ENCODE measurements at regions not wholly inside any gene's neighbourhood (a gene's known extent, or its start where the extent isn't known, plus 50 kb on each side); places are given as distances from the start of the nearest gene placed in this dataset.

- Histone ChIP-seq H3K9me3 (no peaks in the 10 kb centered on the region), H3K27me3 (no peaks in the 10 kb centered on the region), H3K4me1 (no peaks in the 10 kb centered on the region), H3K4me3 (no peak overlapping the region), H3K36me3 (replicated peaks in 1 of 2; ENCODE audit: insufficient read depth in 1 of 2, low read depth in 2 of 2) (no peaks in the 10 kb centered on the region), H3K27ac (no peak overlapping the region)
- no peak for DNase-seq
- intact Hi-C loops (cut with DNase I), result no loop called here
- no peak for ATAC-seq
- TF ChIP-seq CTCF (IDR thresholded peaks at IDR 0.05), result no peak
- TF ChIP-seq POLR2A (IDR thresholded peaks at IDR 0.05), result no peak
- WGBS, 2 donors, result 72 to 82% methylated on average over 1 of the region's 1 CpG
These were observed 293.7 kb downstream of the NSUN3 start for GRCh38 chr3:94356581-94356980.

GRCh38 chr3:94359996-94360395 is 297.1 kb downstream of the NSUN3 start:
- DNase-seq, result no peak
- no peaks in the 10 kb centered on the region for H3K36me3 ChIP-seq (replicated peaks in 1 of 2; ENCODE audit: insufficient read depth in 1 of 2, low read depth in 2 of 2)
- no peaks in the 10 kb centered on the region for H3K4me1 ChIP-seq
- H3K27ac ChIP-seq, result no peak overlapping the region
- 82 to 83% methylated on average over 2 of the region's 2 CpGs for WGBS, 2 donors
- intact Hi-C loops (cut with DNase I), result no loop called here
- H3K9me3 ChIP-seq, result no peaks in the 10 kb centered on the region
- H3K27me3 ChIP-seq, result no peaks in the 10 kb centered on the region
- no peak for TF ChIP-seq POLR2A (IDR thresholded peaks at IDR 0.05)
- TF ChIP-seq CTCF (IDR thresholded peaks at IDR 0.05), result no peak
- no peak overlapping the region for H3K4me3 ChIP-seq
- no peak for ATAC-seq

DNA sequence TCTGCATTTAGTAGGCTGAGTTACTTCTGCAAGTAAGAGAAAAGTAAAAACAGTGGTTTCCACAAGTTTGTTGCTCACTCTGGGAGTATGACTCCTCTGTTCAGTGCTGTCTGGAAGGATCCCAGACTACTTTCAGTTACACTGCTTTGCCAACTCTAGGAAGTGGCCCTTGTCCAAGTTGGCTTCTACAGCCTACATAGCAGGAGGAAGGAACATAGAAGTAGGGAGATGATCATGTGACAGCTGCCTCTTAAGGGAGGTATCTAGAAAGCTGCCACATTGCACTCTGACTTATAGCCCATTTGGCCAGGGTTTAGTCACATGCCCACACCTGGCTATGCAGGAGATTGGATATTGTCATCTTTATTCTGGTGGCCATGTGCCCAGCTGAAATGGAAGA is 298.1 kb downstream of the NSUN3 start:
- H3K9me3 ChIP-seq, result no peaks in the 10 kb centered on the region
- H3K4me3 ChIP-seq, result no peak overlapping the region
- peak; percentile 45 for ATAC-seq
- H3K36me3 ChIP-seq (replicated peaks in 1 of 2; ENCODE audit: insufficient read depth in 1 of 2, low read depth in 2 of 2), result no peaks in the 10 kb centered on the region
- H3K4me1 ChIP-seq, result no peaks in the 10 kb centered on the region
- no peak overlapping the region for H3K27ac ChIP-seq
- intact Hi-C loops (cut with DNase I), result no loop called here
- DNase-seq, result peak; percentile 12 to 69 (median 36)
- TF ChIP-seq CTCF (IDR thresholded peaks at IDR 0.05), result no peak
- no peak for TF ChIP-seq POLR2A (IDR thresholded peaks at IDR 0.05)
- no peaks in the 10 kb centered on the region for H3K27me3 ChIP-seq

DNA sequence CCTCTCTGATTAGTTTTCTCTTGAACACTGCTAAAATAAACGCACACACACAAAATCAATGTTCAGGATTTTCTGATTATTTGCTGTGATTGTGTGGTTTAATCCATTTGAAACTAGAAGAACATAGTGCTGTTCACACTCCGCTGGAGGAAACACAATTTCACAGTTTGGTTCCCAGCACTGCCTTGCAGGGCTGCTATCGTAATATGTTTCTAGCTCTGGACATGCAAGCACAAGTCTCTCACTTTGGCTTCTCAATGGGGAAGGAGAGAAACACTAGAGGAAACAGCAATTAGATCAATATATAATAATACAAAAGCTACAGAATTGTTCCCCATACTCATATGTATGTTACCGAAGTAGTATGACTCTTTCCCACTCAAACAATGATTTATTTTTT is 299.5 kb downstream of the NSUN3 start:
- 45 to 46% methylated on average over 4 of the region's 4 CpGs for WGBS, 2 donors
- Histone ChIP-seq H3K9me3 (no peaks in the 10 kb centered on the region), H3K27me3 (no peaks in the 10 kb centered on the region), H3K4me3 (no peak overlapping the region), H3K4me1 (no peaks in the 10 kb centered on the region), H3K27ac (no peak overlapping the region), H3K36me3 (replicated peaks in 1 of 2; ENCODE audit: insufficient read depth in 1 of 2, low read depth in 2 of 2) (no peaks in the 10 kb centered on the region)
- no peak for DNase-seq
- no peak for ATAC-seq
- TF ChIP-seq CTCF (IDR thresholded peaks at IDR 0.05), result no peak
- TF ChIP-seq POLR2A (IDR thresholded peaks at IDR 0.05), result no peak
- intact Hi-C loops (cut with DNase I), result no loop called here

DNA sequence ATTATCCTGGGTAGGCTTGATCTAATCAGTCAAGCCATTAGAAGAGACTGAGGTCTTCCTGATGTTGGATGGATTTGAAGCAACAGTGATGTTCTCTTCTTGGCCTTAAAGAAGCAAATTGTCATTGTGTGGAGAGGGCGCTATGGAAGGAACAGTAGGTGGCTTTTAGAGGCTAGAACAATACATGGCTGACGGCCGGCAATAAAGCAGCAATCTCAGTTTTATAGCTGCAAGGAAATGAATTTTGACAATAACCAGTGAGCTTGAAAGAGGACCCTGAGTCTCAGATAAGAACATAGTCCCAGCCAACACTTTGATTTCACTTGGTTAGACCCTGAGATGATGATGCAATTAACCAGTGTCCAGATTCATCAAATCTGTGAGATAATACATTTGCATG is 302.1 kb downstream of the NSUN3 start:
- intact Hi-C loops (cut with DNase I), result no loop called here
- Histone ChIP-seq H3K4me3 (no peak overlapping the region), H3K27me3 (no peaks in the 10 kb centered on the region), H3K4me1 (no peaks in the 10 kb centered on the region), H3K36me3 (replicated peaks in 1 of 2; ENCODE audit: insufficient read depth in 1 of 2, low read depth in 2 of 2) (no peaks in the 10 kb centered on the region), H3K9me3 (no peaks in the 10 kb centered on the region), H3K27ac (no peak overlapping the region)
- TF ChIP-seq POLR2A (IDR thresholded peaks at IDR 0.05), result no peak
- TF ChIP-seq CTCF (IDR thresholded peaks at IDR 0.05), result no peak
- no peak for ATAC-seq
- WGBS, 2 donors, result 81 to 88% methylated on average over 3 of the region's 3 CpGs
- DNase-seq, result no peak

Data from body of pancreas (tissue), 4 donors.